ENCODE measurements at regions not wholly inside any gene's neighbourhood (a gene's known extent, or its start where the extent isn't known, plus 50 kb on each side); places are given as distances from the start of the nearest gene placed in this dataset.

DNA sequence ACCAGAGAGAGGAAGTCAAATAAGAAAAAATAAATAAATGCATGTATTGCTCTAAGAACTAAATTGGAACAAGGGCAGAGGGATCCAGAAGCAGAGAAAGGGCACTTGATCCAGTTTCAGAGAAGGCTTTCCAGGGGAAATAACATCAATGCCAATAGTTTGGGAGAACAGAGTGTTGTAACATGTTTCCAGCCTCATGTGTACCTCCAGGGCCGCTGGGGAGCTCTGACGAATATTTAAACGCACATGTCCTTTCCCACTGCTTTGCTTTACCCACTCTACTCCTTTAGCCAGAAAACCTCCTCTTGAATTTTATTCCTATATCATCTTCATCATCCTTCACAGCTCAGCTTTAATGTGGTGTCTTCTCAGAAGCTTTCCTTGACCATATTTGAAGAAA, 233.7 kb downstream of the ENC1 start:
- TF ChIP-seq, protein P1, sequence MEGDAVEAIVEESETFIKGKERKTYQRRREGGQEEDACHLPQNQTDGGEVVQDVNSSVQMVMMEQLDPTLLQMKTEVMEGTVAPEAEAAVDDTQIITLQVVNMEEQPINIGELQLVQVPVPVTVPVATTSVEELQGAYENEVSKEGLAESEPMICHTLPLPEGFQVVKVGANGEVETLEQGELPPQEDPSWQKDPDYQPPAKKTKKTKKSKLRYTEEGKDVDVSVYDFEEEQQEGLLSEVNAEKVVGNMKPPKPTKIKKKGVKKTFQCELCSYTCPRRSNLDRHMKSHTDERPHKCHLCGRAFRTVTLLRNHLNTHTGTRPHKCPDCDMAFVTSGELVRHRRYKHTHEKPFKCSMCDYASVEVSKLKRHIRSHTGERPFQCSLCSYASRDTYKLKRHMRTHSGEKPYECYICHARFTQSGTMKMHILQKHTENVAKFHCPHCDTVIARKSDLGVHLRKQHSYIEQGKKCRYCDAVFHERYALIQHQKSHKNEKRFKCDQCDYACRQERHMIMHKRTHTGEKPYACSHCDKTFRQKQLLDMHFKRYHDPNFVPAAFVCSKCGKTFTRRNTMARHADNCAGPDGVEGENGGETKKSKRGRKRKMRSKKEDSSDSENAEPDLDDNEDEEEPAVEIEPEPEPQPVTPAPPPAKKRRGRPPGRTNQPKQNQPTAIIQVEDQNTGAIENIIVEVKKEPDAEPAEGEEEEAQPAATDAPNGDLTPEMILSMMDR (IDR thresholded peaks at IDR 0.05; ENCODE audit: low read depth, low read length, missing control alignments), result no peak
- in situ Hi-C loops (cut with HindIII; ENCODE audit: low sequenced_read_pairs), result no loop called here
- H3K4me3 ChIP-seq (ENCODE audit: low read depth, low read length), result no peak overlapping the region
- DNase-seq (ENCODE audit: low read depth), result no peak

DNA sequence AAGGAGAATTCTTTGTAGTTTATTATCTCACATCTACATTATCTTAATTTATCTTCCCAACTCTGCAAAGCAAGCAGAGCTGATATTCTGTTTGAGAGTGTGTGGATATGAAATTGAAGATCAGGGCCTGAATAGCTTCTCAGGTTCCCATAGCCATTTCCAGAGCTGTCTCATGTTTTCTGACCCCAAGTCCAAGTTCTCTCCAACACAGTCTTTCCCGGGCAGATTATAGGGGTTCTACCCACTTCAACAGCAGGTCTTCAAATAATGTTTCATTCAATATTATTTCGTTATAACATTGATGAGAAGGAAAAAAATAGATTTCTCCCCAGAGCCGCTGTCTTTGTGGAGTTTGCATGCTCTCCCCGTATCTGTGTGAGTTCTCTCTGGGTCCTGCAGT, 234.9 kb downstream of the ENC1 start:
- in situ Hi-C loops (cut with HindIII; ENCODE audit: low sequenced_read_pairs), result no loop called here
- TF ChIP-seq, protein P1 (IDR thresholded peaks at IDR 0.05; ENCODE audit: low read depth, low read length, missing control alignments), result no peak

DNA sequence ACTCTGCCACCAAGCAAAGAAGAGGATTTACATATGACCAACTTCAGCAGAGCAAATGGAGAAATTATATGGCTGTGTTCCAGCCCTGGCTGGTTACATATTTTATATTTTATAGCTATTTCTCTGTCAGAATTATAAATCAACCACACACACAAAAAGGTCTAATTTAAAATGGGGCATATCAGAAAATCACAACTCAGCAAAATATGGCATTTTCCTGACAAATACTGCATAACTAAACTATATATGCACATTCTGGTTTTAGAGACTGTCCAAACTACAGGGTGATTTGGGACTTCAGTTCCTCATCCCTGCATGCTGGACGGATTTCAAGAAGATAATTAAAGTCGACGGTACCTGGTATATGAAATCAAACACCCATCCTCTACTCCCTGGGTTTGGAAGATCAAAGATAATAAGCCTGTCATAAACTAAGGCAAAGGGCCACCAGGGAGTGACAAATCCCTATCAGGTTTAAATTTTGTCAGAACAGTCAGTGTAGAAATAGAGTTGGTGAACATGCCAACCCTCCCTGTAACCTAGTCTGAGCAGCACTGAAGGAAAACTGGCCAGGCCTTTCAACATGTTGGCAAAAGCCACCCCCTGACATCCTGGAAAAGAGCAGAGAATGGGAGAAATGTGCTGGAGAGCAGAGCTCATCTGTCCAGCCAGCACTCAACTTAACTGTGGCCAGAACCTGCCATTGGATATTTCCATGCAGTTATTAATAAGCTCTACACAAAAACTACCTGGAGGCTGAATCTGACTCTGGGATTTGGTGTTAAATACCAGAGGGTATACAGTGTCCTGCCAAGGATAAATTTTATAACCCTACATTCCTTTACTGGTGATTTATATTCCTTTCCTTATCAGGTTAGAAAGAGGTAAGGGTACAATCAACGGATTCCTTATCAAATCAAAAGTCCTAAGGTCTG, 235.7 kb downstream of the ENC1 start:
- TF ChIP-seq, protein P1 (IDR thresholded peaks at IDR 0.05; ENCODE audit: low read depth, low read length, missing control alignments), result no peak
- in situ Hi-C loops (cut with HindIII; ENCODE audit: low sequenced_read_pairs), result no loop called here
- no peak for DNase-seq (ENCODE audit: low read depth)
- no peak overlapping the region for H3K4me3 ChIP-seq (ENCODE audit: low read depth, low read length)

More for the DNA sequence above, 234.9 kb downstream of the ENC1 start:
- DNase-seq (ENCODE audit: low read depth), result no peak
- H3K4me3 ChIP-seq (ENCODE audit: low read depth, low read length), result no peak overlapping the region

DNA sequence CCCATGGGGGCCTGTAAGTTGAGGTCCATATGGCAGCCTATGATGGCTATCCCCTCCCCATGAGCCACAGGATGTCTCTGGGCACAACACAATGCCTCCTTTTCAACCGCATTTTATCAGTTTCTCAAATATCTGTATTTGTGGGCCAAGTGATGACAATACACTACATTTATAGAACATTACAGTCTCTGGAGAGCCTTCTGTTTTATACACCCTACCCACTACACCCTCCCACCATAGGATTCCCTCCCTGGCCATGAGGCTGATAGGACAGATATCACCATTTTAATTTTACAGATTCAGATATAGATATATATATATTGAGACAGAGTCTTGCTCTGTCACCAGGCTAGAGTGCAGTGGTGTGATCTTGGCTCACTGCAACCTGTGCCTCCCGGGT, 236.8 kb downstream of the ENC1 start:
- TF ChIP-seq, protein P1 (IDR thresholded peaks at IDR 0.05; ENCODE audit: low read depth, low read length, missing control alignments), result no peak

DNA sequence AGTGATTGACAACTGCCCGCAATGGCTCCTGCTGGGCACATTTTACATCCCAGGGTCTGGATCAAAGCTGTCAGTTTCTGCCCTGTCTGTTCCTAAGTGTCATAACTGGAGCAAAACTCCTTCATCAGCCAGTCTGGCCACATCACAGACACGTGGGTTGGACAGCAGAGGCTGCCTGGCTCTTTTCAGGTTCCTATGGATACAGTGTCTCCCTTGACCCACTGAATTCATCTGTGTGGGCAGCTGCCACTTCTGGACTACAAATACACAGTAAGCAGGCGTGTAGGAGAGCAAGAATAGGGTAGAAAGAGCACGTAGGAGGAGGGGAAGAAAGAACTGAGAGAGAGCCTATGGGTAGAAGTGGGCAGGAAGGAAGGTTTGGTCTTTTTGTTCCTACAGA, 238.0 kb downstream of the ENC1 start:
- TF ChIP-seq, protein P1 (IDR thresholded peaks at IDR 0.05; ENCODE audit: low read depth, low read length, missing control alignments), result no peak
- no peak for DNase-seq (ENCODE audit: low read depth)
- in situ Hi-C loops (cut with HindIII; ENCODE audit: low sequenced_read_pairs), result no loop called here
- H3K4me3 ChIP-seq (ENCODE audit: low read depth, low read length), result no peak overlapping the region

More for the DNA sequence above, 236.8 kb downstream of the ENC1 start:
- DNase-seq (ENCODE audit: low read depth), result no peak
- H3K4me3 ChIP-seq (ENCODE audit: low read depth, low read length), result no peak overlapping the region
- in situ Hi-C loops (cut with HindIII; ENCODE audit: low sequenced_read_pairs), result no loop called here

DNA sequence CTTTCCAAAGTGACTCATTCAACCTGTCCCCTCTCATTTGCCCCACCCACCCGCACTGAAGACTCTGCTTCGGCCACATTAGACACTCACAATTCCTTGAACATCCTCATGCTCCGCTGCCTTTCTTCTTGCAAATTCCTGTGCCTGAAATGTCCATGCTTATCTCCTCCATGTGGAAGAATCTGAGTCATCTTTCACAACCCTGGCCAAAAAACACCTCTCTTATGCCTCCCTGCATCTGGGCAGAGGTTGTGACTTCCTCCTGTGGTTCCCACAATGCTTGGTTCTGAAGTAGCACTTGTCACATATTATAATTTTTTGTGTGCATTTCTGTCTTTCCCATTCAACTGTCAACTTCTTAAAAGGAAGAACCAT, 238.6 kb downstream of the ENC1 start:
- H3K4me3 ChIP-seq (ENCODE audit: low read depth, low read length), result no peak overlapping the region
- TF ChIP-seq, protein P1 (IDR thresholded peaks at IDR 0.05; ENCODE audit: low read depth, low read length, missing control alignments), result no peak

More for the DNA sequence above, 238.6 kb downstream of the ENC1 start:
- in situ Hi-C loops (cut with HindIII; ENCODE audit: low sequenced_read_pairs), result no loop called here
- no peak for DNase-seq (ENCODE audit: low read depth)
